Smooth muscle cell (in vitro differentiated cells): ENCODE measurements at regions not wholly inside any gene's neighbourhood (a gene's known extent, or its start where the extent isn't known, plus 50 kb on each side); places are given as distances from the start of the nearest gene placed in this dataset.

ENCODE experiments used
- DNase-seq: peaks from one replicate; lab custom pipeline; 2025; ENCODE audit not compliant: unreplicated experiment; lab: John Stamatoyannopoulos, UW
- H2AFZ ChIP-seq: fragments of 200-600 bp; sonication (generic); 2 replicates; pipeline ENCODE4 v1.6.0; 2016; ENCODE audit warnings: antibody characterized with exemption, low read depth, mild to moderate bottlenecking
- H3F3A ChIP-seq: fragments of 200-600 bp; sonication (generic); 2 replicates; pipeline ENCODE4 v1.6.0; 2017; ENCODE audit warnings: antibody characterized with exemption, low read depth
- H3K27ac ChIP-seq: fragments of 200-600 bp; sonication (generic); 2 replicates; pipeline ENCODE4 v1.5.1; 2016; ENCODE audit warnings: low read depth, mild to moderate bottlenecking
- H3K27me3 ChIP-seq: fragments of 200-600 bp; sonication (generic); 2 replicates; pipeline ENCODE4 v1.6.1; 2016; ENCODE audit warnings: low read depth, mild to moderate bottlenecking
- H3K36me3 ChIP-seq: fragments of 200-600 bp; sonication (generic); 2 replicates; pipeline ENCODE4 v1.5.1; 2016; ENCODE audit warnings: low read depth
- H3K4me1 ChIP-seq: fragments of 200-600 bp; sonication (generic); 2 replicates; pipeline ENCODE4 v1.5.1; 2016; ENCODE audit warnings: low read depth
- H3K4me2 ChIP-seq: fragments of 200-600 bp; sonication (generic); 2 replicates; pipeline ENCODE4 v1.6.0; 2016; ENCODE audit warnings: mild to moderate bottlenecking
- H3K4me3 ChIP-seq: fragments of 200-600 bp; sonication (generic); 2 replicates; pipeline ENCODE4 v1.5.1; 2016; ENCODE audit warnings: mild to moderate bottlenecking
- H3K79me2 ChIP-seq: fragments of 200-600 bp; sonication (generic); 2 replicates; pipeline ENCODE4 v1.6.0; 2016; ENCODE audit warnings: low read depth, mild to moderate bottlenecking
- H3K9ac ChIP-seq: fragments of 200-600 bp; sonication (generic); 2 replicates; pipeline ENCODE4 v1.6.0; 2016; ENCODE audit warnings: low read depth
- H3K9me3 ChIP-seq: fragments of 200-600 bp; sonication (generic); replicated peaks from 2 replicates; pipeline ENCODE4 v1.5.1; 2016; ENCODE audit warnings: low read depth
- H4K20me1 ChIP-seq: fragments of 200-600 bp; sonication (generic); 2 replicates; pipeline ENCODE4 v1.6.0; 2016; ENCODE audit warnings: low read depth
- WGBS: methylation state at CpG from one replicate; pipeline ENCODE4 v1.1.7; 2016; ENCODE audit warnings: low lambda C conversion rate; 5-methylcytosine and 5-hydroxymethylcytosine counted together
- TF ChIP-seq, protein P1 (sequence below): fragments of 200-600 bp; sonication (generic); IDR thresholded peaks from 2 replicates; pipeline ENCODE4 v1.5.1; 2017; ENCODE audit warnings: borderline replicate concordance, mild to moderate bottlenecking, antibody characterized with exemption; ENCODE audit not compliant: insufficient read depth, poor library complexity, severe bottlenecking

DNA sequence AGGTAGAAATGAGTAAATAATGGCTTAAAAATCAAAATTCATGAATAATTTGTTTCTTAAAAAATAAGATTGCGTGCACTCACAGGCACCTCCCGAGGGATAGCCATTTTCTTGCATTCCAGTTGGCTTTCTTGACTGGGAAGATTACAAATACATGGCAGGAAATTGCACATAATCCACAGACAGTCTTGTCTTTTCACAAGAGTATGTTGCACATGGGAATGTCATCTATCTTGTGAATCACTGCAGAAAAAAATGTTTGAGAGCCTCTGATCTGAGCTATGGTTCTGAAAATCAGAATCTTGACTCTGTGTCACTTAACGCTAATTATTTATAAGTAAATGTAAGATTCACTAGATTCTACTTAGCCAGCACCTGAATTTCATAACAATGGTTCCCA lies 74.1 kb upstream of the PRKG1 start:
- peak overlapping the region; percentile 80 for H3K4me2 ChIP-seq
- no peak for DNase-seq
- peak overlapping the region; percentile 40 for H2AFZ ChIP-seq
- TF ChIP-seq, protein P1, sequence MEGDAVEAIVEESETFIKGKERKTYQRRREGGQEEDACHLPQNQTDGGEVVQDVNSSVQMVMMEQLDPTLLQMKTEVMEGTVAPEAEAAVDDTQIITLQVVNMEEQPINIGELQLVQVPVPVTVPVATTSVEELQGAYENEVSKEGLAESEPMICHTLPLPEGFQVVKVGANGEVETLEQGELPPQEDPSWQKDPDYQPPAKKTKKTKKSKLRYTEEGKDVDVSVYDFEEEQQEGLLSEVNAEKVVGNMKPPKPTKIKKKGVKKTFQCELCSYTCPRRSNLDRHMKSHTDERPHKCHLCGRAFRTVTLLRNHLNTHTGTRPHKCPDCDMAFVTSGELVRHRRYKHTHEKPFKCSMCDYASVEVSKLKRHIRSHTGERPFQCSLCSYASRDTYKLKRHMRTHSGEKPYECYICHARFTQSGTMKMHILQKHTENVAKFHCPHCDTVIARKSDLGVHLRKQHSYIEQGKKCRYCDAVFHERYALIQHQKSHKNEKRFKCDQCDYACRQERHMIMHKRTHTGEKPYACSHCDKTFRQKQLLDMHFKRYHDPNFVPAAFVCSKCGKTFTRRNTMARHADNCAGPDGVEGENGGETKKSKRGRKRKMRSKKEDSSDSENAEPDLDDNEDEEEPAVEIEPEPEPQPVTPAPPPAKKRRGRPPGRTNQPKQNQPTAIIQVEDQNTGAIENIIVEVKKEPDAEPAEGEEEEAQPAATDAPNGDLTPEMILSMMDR: no peak
- peaks cover 23% of the 10 kb centered on the region for H3K4me1 ChIP-seq
- peak overlapping the region; percentile 73 for H3K9ac ChIP-seq
- no peaks in the 10 kb centered on the region for H3K36me3 ChIP-seq
- no peak overlapping the region for H3K4me3 ChIP-seq
- H3F3A ChIP-seq: no peaks in the 10 kb centered on the region
- H4K20me1 ChIP-seq: no peaks in the 10 kb centered on the region
- WGBS: 36% methylated on average over 3 of the region's 3 CpGs
- H3K79me2 ChIP-seq: peaks cover 11% of the 10 kb centered on the region
- H3K27ac ChIP-seq: peak overlapping the region; percentile 93
- no peaks in the 10 kb centered on the region for H3K9me3 ChIP-seq
- H3K27me3 ChIP-seq: no peaks in the 10 kb centered on the region

DNA sequence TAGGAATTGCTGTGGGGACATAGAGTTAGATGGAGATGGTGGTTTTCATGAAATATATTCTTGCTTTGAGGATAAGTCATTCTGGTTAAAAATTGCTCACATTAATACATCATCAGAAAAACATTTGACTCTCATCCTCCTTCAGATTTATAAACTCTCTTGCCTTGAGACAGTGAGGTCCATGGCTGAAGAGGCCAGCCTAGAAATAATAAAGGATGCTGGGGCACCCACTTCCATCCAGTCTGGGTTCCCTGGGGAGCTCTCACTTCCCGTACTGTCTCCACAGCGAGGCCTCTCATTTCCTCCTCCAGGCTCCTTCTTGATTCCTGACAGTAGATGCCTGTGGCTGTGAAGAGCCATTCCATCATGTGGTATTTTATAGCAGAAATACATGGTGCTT lies 73.3 kb upstream of the PRKG1 start:
- no peak overlapping the region for H3K4me3 ChIP-seq

DNA sequence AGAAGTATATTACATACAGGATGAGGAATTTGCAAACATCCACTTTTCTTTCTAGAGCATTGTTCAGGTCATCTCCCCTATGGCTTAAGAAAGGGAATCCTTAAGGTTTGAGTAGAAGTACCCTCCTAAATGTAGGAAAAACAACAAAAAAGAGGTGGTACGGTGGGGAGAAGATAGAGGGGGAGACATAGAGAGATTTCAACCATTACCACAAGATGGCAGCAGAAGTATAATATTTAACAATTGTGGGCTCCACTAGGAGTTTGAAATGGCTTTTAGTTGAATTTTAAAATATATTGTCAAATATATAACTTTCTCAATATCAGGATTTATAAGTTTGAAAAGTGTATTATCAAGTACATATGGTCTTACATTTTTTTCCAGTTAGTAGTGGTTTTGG lies 72.7 kb upstream of the PRKG1 start:
- TF ChIP-seq, protein P1: peak; percentile 65
- no peak for DNase-seq
- Histone ChIP-seq H2AFZ (peak overlapping the region; percentile 80), H3K79me2 (no peaks in the 10 kb centered on the region), H3K27ac (peak overlapping the region; percentile 93), H3K4me2 (peak overlapping the region; percentile 80), H3K9me3 (no peaks in the 10 kb centered on the region), H4K20me1 (no peaks in the 10 kb centered on the region), H3F3A (no peaks in the 10 kb centered on the region), H3K4me1 (peaks cover 26% of the 10 kb centered on the region), H3K36me3 (no peaks in the 10 kb centered on the region), H3K9ac (peak overlapping the region; percentile 66), H3K27me3 (no peaks in the 10 kb centered on the region), H3K4me3 (peak overlapping the region; percentile 11)
- 3% methylated on average over 1 of the region's 1 CpG for WGBS

More for the DNA sequence above, 73.3 kb upstream of the PRKG1 start:
- Histone ChIP-seq H3K27me3 (no peaks in the 10 kb centered on the region), H3K4me1 (peaks cover 26% of the 10 kb centered on the region), H4K20me1 (no peaks in the 10 kb centered on the region), H2AFZ (peak overlapping the region; percentile 40), H3K79me2 (peaks cover 5% of the 10 kb centered on the region), H3K9ac (peak overlapping the region; percentile 66), H3K27ac (peak overlapping the region; percentile 93), H3K9me3 (no peaks in the 10 kb centered on the region), H3K36me3 (no peaks in the 10 kb centered on the region), H3F3A (no peaks in the 10 kb centered on the region), H3K4me2 (peak overlapping the region; percentile 80)
- no peak for DNase-seq
- TF ChIP-seq, protein P1: no peak
- WGBS: 45% methylated on average over 2 of the region's 2 CpGs

DNA sequence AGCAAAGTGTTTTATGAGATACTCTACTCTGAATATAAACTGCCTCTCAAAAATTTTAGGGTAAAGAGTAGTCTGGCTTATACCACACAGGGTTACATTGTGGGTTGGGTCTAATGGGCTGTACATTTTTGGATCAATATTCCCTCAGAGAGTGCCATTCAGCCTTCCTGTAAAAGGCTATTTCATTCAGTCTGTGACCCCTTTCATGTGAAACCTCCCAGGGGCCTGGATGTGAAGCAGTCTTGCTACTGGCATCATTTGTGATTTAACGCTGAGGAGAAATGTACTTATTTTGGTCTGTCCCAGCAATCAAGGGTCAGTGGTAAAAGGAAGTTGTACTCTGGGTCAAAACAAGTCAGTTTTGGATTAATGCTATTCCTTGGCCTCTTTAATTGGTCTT lies 71.8 kb upstream of the PRKG1 start:
- WGBS: 94% methylated on average over 1 of the region's 1 CpG
- Histone ChIP-seq H3K79me2 (no peaks in the 10 kb centered on the region), H2AFZ (no peak overlapping the region)

More for the DNA sequence above, 71.8 kb upstream of the PRKG1 start:
- Histone ChIP-seq H3K9ac (no peak overlapping the region), H3K27me3 (no peaks in the 10 kb centered on the region), H3K36me3 (no peaks in the 10 kb centered on the region), H3K4me3 (no peak overlapping the region), H3F3A (no peaks in the 10 kb centered on the region), H3K9me3 (no peaks in the 10 kb centered on the region), H3K4me2 (no peak overlapping the region), H3K4me1 (peaks cover 26% of the 10 kb centered on the region), H3K27ac (peak overlapping the region; percentile 93), H4K20me1 (no peaks in the 10 kb centered on the region)
- DNase-seq: no peak
- TF ChIP-seq, protein P1: no peak
